ENCODE measurements at regions not wholly inside any gene's neighbourhood (a gene's known extent, or its start where the extent isn't known, plus 50 kb on each side); places are given as distances from the start of the nearest gene placed in this dataset.

DNA sequence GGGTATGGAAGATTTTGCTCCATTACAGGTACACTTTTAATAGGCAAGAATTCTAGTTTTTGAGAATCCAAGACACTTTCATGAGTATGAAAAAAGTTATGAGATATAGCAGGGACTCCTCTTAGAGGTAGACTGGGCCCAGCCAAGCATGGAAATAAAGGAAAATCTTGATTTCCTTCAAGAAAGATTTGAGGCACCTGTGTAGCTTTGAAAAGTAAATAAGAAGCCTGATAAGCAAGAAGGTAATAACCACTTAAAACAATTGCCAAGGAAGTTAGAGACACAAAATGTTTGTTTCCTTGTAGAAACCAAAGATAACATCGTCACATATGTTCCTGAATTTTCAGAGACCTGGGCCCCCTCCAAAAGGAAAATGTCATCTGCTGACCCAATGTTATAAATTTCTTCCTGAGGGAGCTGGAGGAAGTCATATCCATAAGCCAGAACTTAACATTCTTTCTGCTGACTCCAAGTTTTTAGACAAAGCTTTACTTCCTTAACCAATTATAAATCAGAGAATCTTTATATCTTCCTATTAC, 314.5 kb upstream of the ANO3 start:
- H3K4me3 ChIP-seq (replicated peaks in 1 of 2; ENCODE audit: low read depth in 2 of 2, low read length in 2 of 2): no peak overlapping the region
- no peak for TF ChIP-seq CTCF (IDR thresholded peaks at IDR 0.05; ENCODE audit: low read depth, low read length)
- no peak for DNase-seq (ENCODE audit: low read depth in 2 of 2)

DNA sequence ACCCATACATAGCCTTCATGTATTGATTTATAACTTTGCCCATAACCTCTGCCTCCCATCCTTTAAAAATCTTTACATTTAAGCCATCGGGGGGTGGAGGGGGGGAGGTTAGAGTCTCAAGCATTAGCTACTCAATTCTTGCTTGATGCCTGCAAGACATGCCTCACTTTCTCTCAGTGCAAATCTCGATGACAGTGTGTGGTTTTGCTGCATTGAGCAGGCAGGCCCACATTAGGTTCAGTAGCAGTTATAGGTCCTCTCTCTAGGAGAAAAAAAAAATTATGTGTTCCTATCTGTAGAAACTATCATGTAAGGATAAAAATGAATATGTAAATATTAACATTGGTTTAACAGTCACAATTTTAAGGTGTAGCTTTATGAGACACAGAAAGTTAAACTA, 314.0 kb upstream of the ANO3 start:
- no peak for DNase-seq (ENCODE audit: low read depth in 2 of 2)
- no peak overlapping the region for H3K4me3 ChIP-seq (replicated peaks in 1 of 2; ENCODE audit: low read depth in 2 of 2, low read length in 2 of 2)
- TF ChIP-seq CTCF (IDR thresholded peaks at IDR 0.05; ENCODE audit: low read depth, low read length): no peak

DNA sequence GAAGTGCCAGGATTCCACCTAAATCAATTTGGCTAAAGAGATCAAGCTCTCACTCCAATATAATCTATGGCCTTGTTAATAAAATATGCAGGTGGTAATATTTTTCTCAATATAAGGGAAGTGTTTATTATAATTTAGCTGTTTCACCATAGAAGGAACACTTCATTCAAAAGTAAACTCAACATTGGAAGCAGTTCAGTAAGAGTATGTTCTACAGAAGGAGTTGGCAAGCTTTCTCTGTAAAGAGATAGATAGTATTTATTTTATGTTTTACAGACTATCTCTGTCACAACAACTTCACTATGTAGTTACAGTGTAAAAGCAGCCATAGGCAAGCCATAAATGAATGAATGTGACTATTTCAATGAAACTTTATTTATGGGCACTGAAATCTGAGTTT, 313.6 kb upstream of the ANO3 start:
- no peak for DNase-seq (ENCODE audit: low read depth in 2 of 2)
- H3K4me3 ChIP-seq (replicated peaks in 1 of 2; ENCODE audit: low read depth in 2 of 2, low read length in 2 of 2): no peak overlapping the region
- no peak for TF ChIP-seq CTCF (IDR thresholded peaks at IDR 0.05; ENCODE audit: low read depth, low read length)

- DNase-seq (ENCODE audit: low read depth in 2 of 2): no peak
- TF ChIP-seq CTCF (IDR thresholded peaks at IDR 0.05; ENCODE audit: low read depth, low read length): no peak
These were observed 312.5 kb upstream of the ANO3 start for GRCh38 chr11:26019386-26019785.

DNA sequence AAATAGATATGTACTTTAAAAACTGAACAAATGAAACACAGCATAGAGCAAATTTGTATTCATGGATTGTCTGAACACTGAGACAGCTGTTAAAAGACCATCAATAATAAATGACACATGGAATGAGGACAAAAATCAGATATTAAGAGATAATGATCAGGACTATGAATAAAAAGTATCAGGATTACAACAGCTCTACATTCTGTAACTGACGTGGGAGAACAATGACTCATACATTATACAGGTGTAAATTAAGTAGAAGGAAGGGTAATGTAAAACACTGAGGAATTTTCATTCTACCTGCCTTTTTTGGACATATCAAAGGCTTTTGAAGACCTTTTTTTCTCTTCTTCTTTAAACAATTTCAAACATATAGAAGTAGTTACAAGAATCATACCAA, 310.9 kb upstream of the ANO3 start:
- no peak for TF ChIP-seq CTCF (IDR thresholded peaks at IDR 0.05; ENCODE audit: low read depth, low read length)
- H3K4me3 ChIP-seq (replicated peaks in 1 of 2; ENCODE audit: low read depth in 2 of 2, low read length in 2 of 2): no peak overlapping the region
- DNase-seq (ENCODE audit: low read depth in 2 of 2): no peak

More at GRCh38 chr11:26019386-26019785, 312.5 kb upstream of the ANO3 start:
- no peak overlapping the region for H3K4me3 ChIP-seq (replicated peaks in 1 of 2; ENCODE audit: low read depth in 2 of 2, low read length in 2 of 2)

GRCh38 chr11:26023057-26023456, 308.9 kb upstream of the ANO3 start:
- no peak for TF ChIP-seq CTCF (IDR thresholded peaks at IDR 0.05; ENCODE audit: low read depth, low read length)
- no peak for DNase-seq (ENCODE audit: low read depth in 2 of 2)

GRCh38 chr11:26025676-26026075, 306.3 kb upstream of the ANO3 start:
- H3K4me3 ChIP-seq (replicated peaks in 1 of 2; ENCODE audit: low read depth in 2 of 2, low read length in 2 of 2): no peak overlapping the region
- DNase-seq (ENCODE audit: low read depth in 2 of 2): peak; percentile 51 to 65
- no peak for TF ChIP-seq CTCF (IDR thresholded peaks at IDR 0.05; ENCODE audit: low read depth, low read length)

More at GRCh38 chr11:26023057-26023456, 308.9 kb upstream of the ANO3 start:
- H3K4me3 ChIP-seq (replicated peaks in 1 of 2; ENCODE audit: low read depth in 2 of 2, low read length in 2 of 2): no peak overlapping the region
